ENCODE measurements at regions not wholly inside any gene's neighbourhood (a gene's known extent, or its start where the extent isn't known, plus 50 kb on each side); places are given as distances from the start of the nearest gene placed in this dataset.

- TF ChIP-seq CTCF (IDR thresholded peaks at IDR 0.05) = no peak
- TF ChIP-seq REST (IDR thresholded peaks at IDR 0.05; ENCODE audit: insufficient read depth in 1 of 2, low read depth in 2 of 2, low read length in 1 of 2) = no peak
- no peak for TF ChIP-seq POLR2AphosphoS5 (IDR thresholded peaks at IDR 0.05; ENCODE audit: low read depth, low read length)
- TF ChIP-seq TCF7L2 (IDR thresholded peaks at IDR 0.05; ENCODE audit: low read depth, low read length) = no peak
- TF ChIP-seq SIN3A (IDR thresholded peaks at IDR 0.05; ENCODE audit: borderline replicate concordance, insufficient read depth, low read depth, low read length) = no peak
Measured at GRCh38 chr4:34943741-34944386, 1300.5 kb downstream of the ARAP2 start.

All from Panc1 (cell line).